Cardiac muscle cell (in vitro differentiated cells and primary cell): ENCODE measurements at regions not wholly inside any gene's neighbourhood (a gene's known extent, or its start where the extent isn't known, plus 50 kb on each side); places are given as distances from the start of the nearest gene placed in this dataset.

ENCODE experiments used
- DNase-seq, 2 donors: peaks; one replicate each; pipeline versions ENCODE4 v3.0.0 to v3.0.0-alpha.2; 2010 to 2017; ENCODE audit warnings: low read depth in 1 of 2, low spot score in 1 of 2
- H3K27ac ChIP-seq: fragments of 200-600 bp; sonication (generic); 2 replicates; pipeline ENCODE4 v1.5.1; 2016
- H3K27me3 ChIP-seq: fragments of 200-600 bp; sonication (generic); 2 replicates; pipeline ENCODE4 v1.6.0; 2016; ENCODE audit warnings: control low read depth
- H3K36me3 ChIP-seq: fragments of 200-600 bp; sonication (generic); 2 replicates; pipeline ENCODE4 v1.5.1; 2016; ENCODE audit warnings: control low read depth
- H3K4me1 ChIP-seq: fragments of 200-600 bp; sonication (generic); 2 replicates; pipeline ENCODE4 v1.8.1; 2017; ENCODE audit warnings: low read depth, mild to moderate bottlenecking, mixed run types
- H3K4me3 ChIP-seq: fragments of 200-600 bp; sonication (generic); 2 replicates; pipeline ENCODE4 v1.5.1; 2016; ENCODE audit warnings: mild to moderate bottlenecking
- H3K9me3 ChIP-seq: fragments of 200-600 bp; sonication (generic); 2 replicates; pipeline ENCODE4 v1.5.1; 2017; ENCODE audit warnings: low read depth, mild to moderate bottlenecking, control low read depth
- CTCF ChIP-seq: IDR thresholded peaks from 2 replicates; pipeline ENCODE4 v1.5.1; 2012; ENCODE audit warnings: low read depth, mild to moderate bottlenecking, low read length

- no peaks in the 10 kb centered on the region for H3K36me3 ChIP-seq
- no peak overlapping the region for H3K4me3 ChIP-seq
- TF ChIP-seq CTCF = no peak
- no peaks in the 10 kb centered on the region for H3K27me3 ChIP-seq
- DNase-seq = no peak
- no peak overlapping the region for H3K27ac ChIP-seq
- no peaks in the 10 kb centered on the region for H3K9me3 ChIP-seq
- H3K4me1 ChIP-seq = no peaks in the 10 kb centered on the region
Observed at GRCh38 chr4:130703211-130703935, 1607.4 kb downstream of the C4orf33 start.

- Histone ChIP-seq H3K27ac (no peak overlapping the region), H3K4me3 (no peak overlapping the region), H3K27me3 (no peaks in the 10 kb centered on the region), H3K36me3 (no peaks in the 10 kb centered on the region), H3K4me1 (no peaks in the 10 kb centered on the region), H3K9me3 (no peaks in the 10 kb centered on the region)
- TF ChIP-seq CTCF = no peak
- DNase-seq = no peak
Observed at GRCh38 chr4:130705023-130705422, 1609.1 kb downstream of the C4orf33 start.

GRCh38 chr4:130712038-130712437, 1616.1 kb downstream of the C4orf33 start:
- Histone ChIP-seq H3K27ac (no peak overlapping the region), H3K27me3 (no peaks in the 10 kb centered on the region), H3K4me1 (no peaks in the 10 kb centered on the region), H3K4me3 (no peak overlapping the region), H3K36me3 (no peaks in the 10 kb centered on the region), H3K9me3 (no peaks in the 10 kb centered on the region)
- no peak for TF ChIP-seq CTCF
- DNase-seq = no peak

GRCh38 chr4:130714006-130714405, 1618.1 kb downstream of the C4orf33 start:
- Histone ChIP-seq H3K36me3 (no peaks in the 10 kb centered on the region), H3K9me3 (no peaks in the 10 kb centered on the region), H3K4me1 (no peaks in the 10 kb centered on the region), H3K4me3 (no peak overlapping the region), H3K27ac (no peak overlapping the region), H3K27me3 (no peaks in the 10 kb centered on the region)
- DNase-seq = no peak
- no peak for TF ChIP-seq CTCF

- DNase-seq = no peak
- Histone ChIP-seq H3K4me3 (no peak overlapping the region), H3K9me3 (no peaks in the 10 kb centered on the region), H3K27me3 (no peaks in the 10 kb centered on the region), H3K27ac (no peak overlapping the region), H3K36me3 (no peaks in the 10 kb centered on the region), H3K4me1 (no peaks in the 10 kb centered on the region)
- TF ChIP-seq CTCF = no peak
Observed at GRCh38 chr4:130722361-130722760, 1626.4 kb downstream of the C4orf33 start.
